ENCODE measurements at regions not wholly inside any gene's neighbourhood (a gene's known extent, or its start where the extent isn't known, plus 50 kb on each side); places are given as distances from the start of the nearest gene placed in this dataset.

DNA sequence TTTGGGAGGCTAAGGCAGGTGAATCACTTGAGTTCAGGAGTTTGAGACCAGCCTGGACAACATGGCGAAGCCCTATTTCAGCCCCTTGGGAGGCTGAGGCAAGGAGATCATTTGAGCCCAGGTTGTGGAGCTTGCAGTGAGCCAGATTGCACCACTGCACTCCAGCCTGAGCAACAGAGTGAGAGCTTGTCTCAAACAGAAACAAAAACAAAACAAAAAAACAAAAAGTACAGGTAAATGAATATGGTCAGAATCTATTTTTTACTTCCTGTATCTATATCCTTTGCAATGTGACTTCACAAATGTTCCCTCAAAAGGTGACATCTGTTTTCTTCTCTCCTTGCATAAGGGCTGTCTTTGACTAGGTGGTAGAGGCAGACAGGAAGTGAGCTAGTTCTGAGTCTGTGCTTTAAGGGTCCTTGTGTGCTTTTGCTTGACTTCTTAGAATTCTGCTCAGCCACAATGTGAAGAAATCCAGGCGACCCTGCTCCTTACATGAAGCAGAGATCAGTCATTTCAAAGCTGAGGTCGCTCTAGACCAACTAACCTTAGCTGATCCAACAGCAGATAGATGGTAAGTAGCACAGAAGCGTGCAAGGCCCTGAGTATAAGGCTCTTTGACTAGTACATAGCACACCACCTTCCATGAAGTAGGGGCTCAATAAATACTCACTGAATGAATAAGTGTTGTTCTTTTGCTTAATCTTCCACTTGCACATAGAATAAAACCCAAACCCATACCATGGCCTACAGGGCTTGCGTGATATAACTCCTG lies 423.2 kb upstream of the PCDH15 start:
- H3K4me3 Mint-ChIP-seq, result no peak overlapping the region
- H3K27me3 Mint-ChIP-seq (ENCODE audit: low read depth), result no peaks in the 10 kb centered on the region
- no peaks in the 10 kb centered on the region for H3K4me1 Mint-ChIP-seq
- no peak overlapping the region for H3K27ac Mint-ChIP-seq
- H3K9me3 Mint-ChIP-seq, result no peaks in the 10 kb centered on the region
- no peak for TF ChIP-seq CTCF (IDR thresholded peaks at IDR 0.05; ENCODE audit: unreplicated experiment in 3 of 3)
- no peaks in the 10 kb centered on the region for H3K36me3 Mint-ChIP-seq (ENCODE audit: low read depth)

DNA sequence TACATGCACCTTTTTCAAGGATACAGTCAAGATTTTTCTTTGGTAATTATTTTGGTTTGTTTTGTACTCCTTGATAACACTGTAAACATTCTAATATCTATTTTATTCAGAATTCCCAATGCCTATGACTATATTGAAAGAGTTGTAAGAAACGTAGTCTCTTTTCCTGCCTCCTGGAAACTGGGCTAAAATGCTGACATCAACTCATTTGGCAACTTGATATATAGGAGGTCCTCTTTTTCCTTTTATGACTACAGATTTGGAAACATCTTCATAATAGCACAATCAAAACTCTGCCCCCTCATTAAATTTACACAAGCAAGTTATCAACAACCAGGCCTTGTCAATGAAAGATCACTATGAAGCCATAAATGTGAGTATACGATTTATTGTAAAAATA lies 422.3 kb upstream of the PCDH15 start:
- no peaks in the 10 kb centered on the region for H3K4me1 Mint-ChIP-seq
- no peak overlapping the region for H3K4me3 Mint-ChIP-seq
- H3K9me3 Mint-ChIP-seq, result no peaks in the 10 kb centered on the region
- no peak for TF ChIP-seq CTCF (IDR thresholded peaks at IDR 0.05; ENCODE audit: unreplicated experiment in 3 of 3)
- H3K27me3 Mint-ChIP-seq (ENCODE audit: low read depth), result no peaks in the 10 kb centered on the region
- H3K27ac Mint-ChIP-seq, result no peak overlapping the region
- H3K36me3 Mint-ChIP-seq (ENCODE audit: low read depth), result no peaks in the 10 kb centered on the region

DNA sequence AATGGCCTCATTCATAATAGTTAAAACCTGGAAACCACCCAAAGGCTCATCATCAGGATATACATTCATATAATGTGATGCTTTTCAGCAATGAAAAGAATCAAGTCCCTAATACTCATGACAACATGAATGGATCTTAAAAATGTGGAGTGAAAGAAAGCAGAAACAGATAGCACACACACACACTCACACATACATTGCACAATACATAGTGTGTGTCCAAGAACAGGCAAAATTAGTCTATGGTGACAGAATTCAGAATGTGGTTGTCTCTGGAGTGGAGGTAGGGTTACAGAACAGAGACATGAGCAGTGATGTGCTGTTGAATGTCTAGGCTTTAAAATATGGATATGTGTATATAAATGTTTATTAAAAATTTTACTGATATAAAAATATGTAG lies 419.9 kb upstream of the PCDH15 start:
- TF ChIP-seq CTCF (IDR thresholded peaks at IDR 0.05; ENCODE audit: unreplicated experiment in 3 of 3), result no peak

GRCh38 chr10:55215699-55216098 lies 414.7 kb upstream of the PCDH15 start:
- TF ChIP-seq CTCF (IDR thresholded peaks at IDR 0.05; ENCODE audit: unreplicated experiment in 3 of 3), result no peak
- no peak overlapping the region for H3K27ac Mint-ChIP-seq
- no peaks in the 10 kb centered on the region for H3K36me3 Mint-ChIP-seq (ENCODE audit: low read depth)
- H3K4me3 Mint-ChIP-seq, result no peak overlapping the region
- H3K9me3 Mint-ChIP-seq, result no peaks in the 10 kb centered on the region
- no peaks in the 10 kb centered on the region for H3K4me1 Mint-ChIP-seq
- no peaks in the 10 kb centered on the region for H3K27me3 Mint-ChIP-seq (ENCODE audit: low read depth)

More for the DNA sequence above, 419.9 kb upstream of the PCDH15 start:
- H3K4me3 Mint-ChIP-seq, result no peak overlapping the region
- H3K36me3 Mint-ChIP-seq (ENCODE audit: low read depth), result no peaks in the 10 kb centered on the region
- no peaks in the 10 kb centered on the region for H3K27me3 Mint-ChIP-seq (ENCODE audit: low read depth)
- no peaks in the 10 kb centered on the region for H3K9me3 Mint-ChIP-seq
- no peak overlapping the region for H3K27ac Mint-ChIP-seq
- H3K4me1 Mint-ChIP-seq, result no peaks in the 10 kb centered on the region

DNA sequence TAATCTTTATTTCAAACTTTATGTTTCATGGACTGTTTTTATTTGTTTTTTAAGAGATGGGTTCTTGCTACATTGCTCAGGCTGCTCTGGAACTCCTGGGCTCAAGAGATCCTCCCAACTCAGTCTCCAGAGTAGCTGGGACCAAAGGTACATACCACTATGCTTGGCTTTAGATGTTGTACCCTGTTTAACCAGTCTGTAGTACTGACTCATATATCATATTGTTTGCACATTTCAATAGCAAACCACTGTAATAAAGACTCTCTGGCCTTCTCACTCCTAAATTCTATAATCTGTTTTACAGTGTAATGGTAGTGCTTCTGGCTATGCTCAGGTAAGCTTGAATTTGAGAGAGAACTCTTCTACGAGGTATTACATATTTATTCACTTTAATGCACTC lies 413.6 kb upstream of the PCDH15 start:
- H3K4me1 Mint-ChIP-seq, result no peaks in the 10 kb centered on the region

More for the DNA sequence above, 413.6 kb upstream of the PCDH15 start:
- no peaks in the 10 kb centered on the region for H3K27me3 Mint-ChIP-seq (ENCODE audit: low read depth)
- H3K9me3 Mint-ChIP-seq, result no peaks in the 10 kb centered on the region
- H3K27ac Mint-ChIP-seq, result no peak overlapping the region
- no peak overlapping the region for H3K4me3 Mint-ChIP-seq
- TF ChIP-seq CTCF (IDR thresholded peaks at IDR 0.05; ENCODE audit: unreplicated experiment in 3 of 3), result no peak
- no peaks in the 10 kb centered on the region for H3K36me3 Mint-ChIP-seq (ENCODE audit: low read depth)

Data from nephron (organoid).